Endothelial cell of umbilical vein (primary cell): ENCODE measurements at regions not wholly inside any gene's neighbourhood (a gene's known extent, or its start where the extent isn't known, plus 50 kb on each side); places are given as distances from the start of the nearest gene placed in this dataset.

Experiments used
- BruUV-seq: library from RNA; stranded (reverse); fragments of 400-500 nt; replicated peaks from 2 replicates; lab custom pipeline; 2021; lab: Mats Ljungman, UMichigan
- CTCF ChIA-PET: fragments of 300-600, 350-600 bp; sonication (Branson Sonifier 250); formaldehyde crosslinking; loops from one replicate; lab custom pipeline; 2021; ENCODE audit warnings: antibody characterized with exemption, inconsistent platforms; lab: Charles Lee
- POLR2A ChIA-PET: fragments of 300-600, 350-600 bp; sonication (Branson Sonifier 250); formaldehyde crosslinking; loops from one replicate; lab custom pipeline; 2021; ENCODE audit warnings: antibody characterized with exemption, inconsistent platforms; lab: Charles Lee
- DNase-seq: peaks from one replicate; pipeline ENCODE4 v3.0.0-alpha.2; 2011; ENCODE audit warnings: low read depth, low spot score
- FAIRE-seq: peaks from 2 replicates; lab custom pipeline; 2011; peaks lifted over from hg19 to GRCh38; lab: Jason Lieb, UNC
- H2AFZ ChIP-seq: 2 replicates; pipeline ENCODE4 v1.6.0; 2012; ENCODE audit warnings: low read depth, low read length, control low read depth, inconsistent platforms
- H3K27ac ChIP-seq: 2 replicates; pipeline ENCODE4 v1.5.1; 2011; ENCODE audit warnings: low read depth, mild to moderate bottlenecking, control low read depth, low read length, moderate library complexity; ENCODE audit not compliant: insufficient read depth
- H3K27me3 ChIP-seq, 2 experiments: 2 replicates each; pipeline versions ENCODE4 v1.6.0 to v1.6.1; 2011; ENCODE audit warnings: low read length in 2 of 2, mixed read lengths in 1 of 2; ENCODE audit not compliant: control insufficient read depth in 2 of 2, insufficient read depth in 2 of 2
- H3K36me3 ChIP-seq, 2 experiments: 2 replicates in 1 of 2; 3 replicates in 1 of 2; pipeline ENCODE4 v1.5.1; 2011; ENCODE audit warnings: low read length in 2 of 2, mild to moderate bottlenecking in 1 of 2, moderate library complexity in 1 of 2; ENCODE audit not compliant: control insufficient read depth in 2 of 2, insufficient read depth in 2 of 2; ENCODE audit errors: extremely low read depth in 1 of 2
- H3K4me1 ChIP-seq: 3 replicates; pipeline ENCODE4 v1.5.1; 2011; ENCODE audit warnings: mild to moderate bottlenecking, low read length; ENCODE audit not compliant: control insufficient read depth, insufficient read depth; ENCODE audit errors: extremely low read depth
- H3K4me2 ChIP-seq: 2 replicates; pipeline ENCODE4 v1.6.1; 2011; ENCODE audit warnings: low read length, control low read depth, mixed read lengths; ENCODE audit not compliant: insufficient read depth
- H3K4me3 ChIP-seq, 3 experiments: fragments of 200-600 bp in 1 of 3; sonication (generic), shearing (Covaris generic) in 1 of 3; replicated peaks in 1 of 3; 2 replicates each; pipeline ENCODE4 v1.5.1; 2011 to 2016; ENCODE audit warnings: control low read depth in 3 of 3, low read length in 3 of 3, mild to moderate bottlenecking in 2 of 3, inconsistent platforms in 1 of 3, low read depth in 1 of 3, moderate library complexity in 1 of 3; ENCODE audit not compliant: insufficient read depth in 1 of 3
- H3K79me2 ChIP-seq: 2 replicates; pipeline ENCODE4 v1.6.0; 2012; ENCODE audit warnings: low read length, inconsistent platforms; ENCODE audit not compliant: control insufficient read depth, insufficient read depth
- H3K9ac ChIP-seq: replicated peaks from 2 replicates; pipeline ENCODE3; 2011; ENCODE audit warnings: low read length, control low read depth; ENCODE audit not compliant: insufficient read depth; ENCODE audit errors: extremely low read depth
- H3K9me1 ChIP-seq: replicated peaks from 3 replicates; pipeline ENCODE4 v1.6.0; 2011; ENCODE audit warnings: mild to moderate bottlenecking, low read length; ENCODE audit not compliant: control insufficient read depth, insufficient read depth; ENCODE audit errors: extremely low read depth
- H3K9me3 ChIP-seq: replicated peaks from 2 replicates; pipeline ENCODE4 v1.5.1; 2012; ENCODE audit warnings: low read length, inconsistent platforms; ENCODE audit not compliant: control insufficient read depth, insufficient read depth
- H4K20me1 ChIP-seq: replicated peaks from 2 replicates; pipeline ENCODE3; 2011; ENCODE audit warnings: mild to moderate bottlenecking, low read length; ENCODE audit not compliant: control insufficient read depth, insufficient read depth; ENCODE audit errors: extremely low read depth
- CTCF ChIP-seq, 2 donors: IDR thresholded peaks; 1 replicate in 1 of 2; 2 replicates in 1 of 2; pipeline ENCODE4 v1.5.1; 2011; ENCODE audit warnings: low read length in 2 of 2, mild to moderate bottlenecking in 2 of 2, moderate library complexity in 2 of 2, control low read depth in 1 of 2, inconsistent platforms in 1 of 2, low read depth in 1 of 2; ENCODE audit not compliant: insufficient read depth in 1 of 2; ENCODE audit errors: extremely low read depth in 1 of 2
- EZH2 ChIP-seq: IDR thresholded peaks from 2 replicates; pipeline ENCODE4 v1.6.1; 2012; ENCODE audit warnings: borderline replicate concordance, low read depth, mild to moderate bottlenecking, moderate library complexity, low read length, inconsistent platforms; ENCODE audit not compliant: severe bottlenecking
- FOS ChIP-seq: IDR thresholded peaks from 2 replicates; pipeline ENCODE4 v1.6.1; 2011; ENCODE audit warnings: mild to moderate bottlenecking, low read length, moderate library complexity, borderline replicate concordance; ENCODE audit not compliant: insufficient read depth
- GATA2 ChIP-seq: IDR thresholded peaks from 2 replicates; pipeline ENCODE4 v1.7.0; 2011; ENCODE audit warnings: low read depth, mild to moderate bottlenecking, moderate library complexity, mixed read lengths, low read length; ENCODE audit not compliant: insufficient read length, insufficient read depth
- JUN ChIP-seq: IDR thresholded peaks from 2 replicates; pipeline ENCODE4 v1.6.1; 2011; ENCODE audit warnings: borderline replicate concordance, low read depth; ENCODE audit not compliant: insufficient read length, insufficient read depth
- MAX ChIP-seq: IDR thresholded peaks from 2 replicates; pipeline ENCODE4 v1.6.1; 2011; ENCODE audit not compliant: insufficient read depth, insufficient read length
- MYC ChIP-seq: IDR thresholded peaks from one replicate; pipeline ENCODE4 v1.6.1; 2011; ENCODE audit warnings: mild to moderate bottlenecking, low read depth, low read length
- POLR2A ChIP-seq: IDR thresholded peaks from 2 replicates; pipeline ENCODE4 v1.6.1; 2012; ENCODE audit warnings: low read depth, mild to moderate bottlenecking, control low read depth, low read length
- POLR2AphosphoS5 ChIP-seq: IDR thresholded peaks from 2 replicates; pipeline ENCODE4 v1.6.1; 2012; ENCODE audit warnings: low read depth, mild to moderate bottlenecking, control low read depth, low read length, moderate library complexity; ENCODE audit not compliant: insufficient read depth
- dilution Hi-C: fragments of 300-500 bp; cut with MboI; formaldehyde crosslinking; loops from one replicate; pipeline ENCODE4 v1.15.0; 2019; ENCODE audit warnings: low sequenced_read_pairs; ENCODE audit not compliant: extremely low pct_ligation_motif_present
- intact Hi-C: fragments of 100-400 bp; cut with micrococcal nuclease; formaldehyde crosslinking; loops from one replicate; pipeline ENCODE4 v1.10.0; 2022

GRCh38 chr20:54914995-54915394, 439.6 kb downstream of the DOK5 start:
- Histone ChIP-seq H3K79me2 (no peaks in the 10 kb centered on the region), H3K4me1 (no peaks in the 10 kb centered on the region), H3K36me3 (no peaks in the 10 kb centered on the region), H3K27ac (no peak overlapping the region), H3K9me3 (peaks cover 4% of the 10 kb centered on the region), H3K27me3 (no peaks in the 10 kb centered on the region), H3K4me2 (no peak overlapping the region), H3K9me1 (no peaks in the 10 kb centered on the region), H4K20me1 (no peaks in the 10 kb centered on the region), H2AFZ (no peak overlapping the region), H3K4me3 (no peak overlapping the region), H3K9ac (no peak overlapping the region)
- no TSS peak for BruUV-seq
- dilution Hi-C loops = no loop called here
- CTCF ChIA-PET = no interaction called here
- no peak for TF ChIP-seq CTCF (IDR thresholded peaks at IDR 0.05; ENCODE audit: extremely low read depth in 1 of 2, insufficient read depth in 1 of 2, low read depth in 1 of 2, low read length in 2 of 2)
- no peak for TF ChIP-seq POLR2A
- TF ChIP-seq GATA2 = no peak
- TF ChIP-seq MAX = no peak
- no peak for TF ChIP-seq JUN
- TF ChIP-seq EZH2 = no peak
- TF ChIP-seq MYC = no peak
- TF ChIP-seq POLR2AphosphoS5 = no peak
- no peak for TF ChIP-seq FOS
- POLR2A ChIA-PET = no interaction called here
- DNase-seq = no peak
- intact Hi-C loops = no loop called here
- no peak for FAIRE-seq
